Bronchial epithelial cell (primary cell): ENCODE measurements at regions not wholly inside any gene's neighbourhood (a gene's known extent, or its start where the extent isn't known, plus 50 kb on each side); places are given as distances from the start of the nearest gene placed in this dataset.

Source experiments
- DNase-seq: peaks from one replicate; pipeline ENCODE4 v3.0.0-alpha.2; 2010; ENCODE audit warnings: low read depth
- FAIRE-seq: peaks from 2 replicates; lab custom pipeline; 2011; peaks lifted over from hg19 to GRCh38; lab: Jason Lieb, UNC
- H3K27me3 ChIP-seq: 2 replicates; pipeline ENCODE4 v1.5.1; 2011; ENCODE audit warnings: low read length; ENCODE audit not compliant: control insufficient read depth, insufficient read depth
- H3K36me3 ChIP-seq: 2 replicates; pipeline ENCODE4 v1.5.1; 2011; ENCODE audit warnings: low read length; ENCODE audit not compliant: control insufficient read depth, insufficient read depth
- H3K4me3 ChIP-seq: 2 replicates; pipeline ENCODE4 v1.5.1; 2011; ENCODE audit warnings: mild to moderate bottlenecking, low read depth, low read length, control low read depth
- CTCF ChIP-seq: IDR thresholded peaks from 2 replicates; pipeline ENCODE4 v1.5.1; 2011; ENCODE audit warnings: mild to moderate bottlenecking, moderate library complexity, low read length, control low read depth, inconsistent platforms; ENCODE audit not compliant: insufficient read depth, severe bottlenecking

- Histone ChIP-seq H3K4me3 (no peak overlapping the region), H3K27me3 (no peaks in the 10 kb centered on the region), H3K36me3 (no peaks in the 10 kb centered on the region)
- FAIRE-seq (no peak), DNase-seq (no peak)
- TF ChIP-seq CTCF, result no peak
Measured at GRCh38 chr2:198259496-198259895, 455.1 kb downstream of the PLCL1 start.

- no peak for TF ChIP-seq CTCF
- DNase-seq, result no peak
- Histone ChIP-seq H3K27me3 (no peaks in the 10 kb centered on the region), H3K4me3 (no peak overlapping the region), H3K36me3 (no peaks in the 10 kb centered on the region)
- FAIRE-seq, result no peak
Measured at GRCh38 chr2:198254536-198255090, 450.2 kb downstream of the PLCL1 start.

- Histone ChIP-seq H3K36me3 (no peaks in the 10 kb centered on the region), H3K4me3 (no peak overlapping the region), H3K27me3 (no peaks in the 10 kb centered on the region)
- DNase-seq, result no peak
- no peak for TF ChIP-seq CTCF
- FAIRE-seq, result no peak
Measured at GRCh38 chr2:198253995-198254394, 449.6 kb downstream of the PLCL1 start.

- FAIRE-seq (no peak), DNase-seq (no peak)
- Histone ChIP-seq H3K4me3 (no peak overlapping the region), H3K36me3 (no peaks in the 10 kb centered on the region), H3K27me3 (no peaks in the 10 kb centered on the region)
- no peak for TF ChIP-seq CTCF
Measured at GRCh38 chr2:198252472-198252871, 448.1 kb downstream of the PLCL1 start.

- FAIRE-seq (no peak), DNase-seq (no peak)
- no peaks in the 10 kb centered on the region for H3K36me3 ChIP-seq
- no peaks in the 10 kb centered on the region for H3K27me3 ChIP-seq
- H3K4me3 ChIP-seq, result no peak overlapping the region
- TF ChIP-seq CTCF, result no peak
Measured at GRCh38 chr2:198242093-198242492, 437.7 kb downstream of the PLCL1 start.

GRCh38 chr2:198238429-198238828, 434.0 kb downstream of the PLCL1 start:
- TF ChIP-seq CTCF, result no peak
- FAIRE-seq (no peak), DNase-seq (no peak)
- H3K36me3 ChIP-seq, result no peaks in the 10 kb centered on the region
- no peak overlapping the region for H3K4me3 ChIP-seq
- no peaks in the 10 kb centered on the region for H3K27me3 ChIP-seq
